NOMO-1 treated with dmso at 0.1 percent for 144 hours (cell line): ENCODE measurements at regions not wholly inside any gene's neighbourhood (a gene's known extent, or its start where the extent isn't known, plus 50 kb on each side); places are given as distances from the start of the nearest gene placed in this dataset.
"Not testable (repeated sequence)": the region's sequence is repeated elsewhere in the genome, so short reads cannot be mapped to it uniquely, and the experiment has no call there.

Experiments
- DNase-seq: peaks from one replicate; lab custom pipeline; 2025; ENCODE audit not compliant: unreplicated experiment; lab: John Stamatoyannopoulos, UW

- DNase-seq: no peak
Measured at GRCh38 chr11:115659061-115659963, 155.1 kb upstream of the CADM1 start.

GRCh38 chr11:115657586-115657985, 153.4 kb upstream of the CADM1 start:
- DNase-seq: no peak

- DNase-seq: no peak
Measured at GRCh38 chr11:115656669-115657068, 152.5 kb upstream of the CADM1 start.

GRCh38 chr11:115656041-115656440, 151.8 kb upstream of the CADM1 start:
- DNase-seq: no peak

- no peak for DNase-seq
Measured at GRCh38 chr11:115654792-115655191, 150.6 kb upstream of the CADM1 start.

GRCh38 chr11:115653926-115654325, 149.7 kb upstream of the CADM1 start:
- DNase-seq: no peak

- no peak for DNase-seq
Measured at GRCh38 chr11:115653076-115653475, 148.9 kb upstream of the CADM1 start.

- no peak for DNase-seq
Measured at GRCh38 chr11:115652496-115652895, 148.3 kb upstream of the CADM1 start.

GRCh38 chr11:115652094-115652493, 147.9 kb upstream of the CADM1 start:
- DNase-seq: no peak

GRCh38 chr11:115649461-115649860, 145.2 kb upstream of the CADM1 start:
- no peak for DNase-seq

GRCh38 chr11:115645631-115646317, 141.6 kb upstream of the CADM1 start:
- no peak for DNase-seq

GRCh38 chr11:115644856-115645255, 140.6 kb upstream of the CADM1 start:
- no peak for DNase-seq

- DNase-seq: no peak
Measured at GRCh38 chr11:115643549-115644270, 139.5 kb upstream of the CADM1 start.

GRCh38 chr11:115642660-115643059, 138.4 kb upstream of the CADM1 start:
- no peak for DNase-seq

- DNase-seq: no peak
Measured at GRCh38 chr11:115637599-115638241, 133.5 kb upstream of the CADM1 start.

- DNase-seq: no peak
Measured at GRCh38 chr11:115636753-115637527, 132.7 kb upstream of the CADM1 start.

GRCh38 chr11:115633977-115634376, 129.8 kb upstream of the CADM1 start:
- DNase-seq: not testable (repeated sequence)

GRCh38 chr11:115632061-115632460, 127.8 kb upstream of the CADM1 start:
- DNase-seq: no peak

- DNase-seq: no peak
Measured at GRCh38 chr11:115631609-115632008, 127.4 kb upstream of the CADM1 start.

- DNase-seq: no peak
Measured at GRCh38 chr11:115630214-115630613, 126.0 kb upstream of the CADM1 start.
